HL-60 (cell line): ENCODE measurements at regions not wholly inside any gene's neighbourhood (a gene's known extent, or its start where the extent isn't known, plus 50 kb on each side); places are given as distances from the start of the nearest gene placed in this dataset.
"Not testable (repeated sequence)": the region's sequence is repeated elsewhere in the genome, so short reads cannot be mapped to it uniquely, and the experiment has no call there.

Experiments used
- CTCF ChIP-seq: IDR thresholded peaks from one replicate; pipeline ENCODE4 v1.5.1; 2011; ENCODE audit warnings: low read length, control low read depth, inconsistent platforms; ENCODE audit not compliant: insufficient read depth
- GABPA ChIP-seq: IDR thresholded peaks from 2 replicates; pipeline ENCODE4 v1.6.1; 2012; ENCODE audit warnings: low read depth
- POLR2AphosphoS5 ChIP-seq: IDR thresholded peaks from 2 replicates; pipeline ENCODE4 v1.6.1; 2012; ENCODE audit warnings: low read depth
- REST ChIP-seq: IDR thresholded peaks from 2 replicates; pipeline ENCODE4 v1.6.1; 2012; ENCODE audit warnings: low read depth; ENCODE audit not compliant: insufficient replicate concordance

- not testable (repeated sequence) for TF ChIP-seq CTCF, POLR2AphosphoS5, REST, GABPA
These were observed 353.3 kb downstream of the C12orf75 start for GRCh38 chr12:105683836-105684235.
